HCT116 (cell line): ENCODE measurements at regions not wholly inside any gene's neighbourhood (a gene's known extent, or its start where the extent isn't known, plus 50 kb on each side); places are given as distances from the start of the nearest gene placed in this dataset.

Source experiments
- ATAC-seq: fragments of 200-7000 bp; cut with Tn5 transposase; 2 replicates; pipeline ENCODE4 v1.9.1; 2020; ENCODE audit warnings: mild to moderate bottlenecking, moderate library complexity
- BruUV-seq: library from RNA; stranded (reverse); fragments of 400-500 nt; replicated peaks from 2 replicates; lab custom pipeline; 2021; lab: Mats Ljungman, UMichigan
- CTCF ChIA-PET: fragments of 300-600 bp; sonication (Branson Sonifier 250); formaldehyde crosslinking; loops from one replicate; lab custom pipeline; 2021; ENCODE audit warnings: antibody characterized with exemption; lab: Charles Lee
- POLR2A ChIA-PET: fragments of 300-600, 350-600 bp; sonication (Branson Sonifier 250); formaldehyde crosslinking; loops from one replicate; lab custom pipeline; 2021; ENCODE audit warnings: antibody characterized with exemption; lab: Charles Lee
- RAD21 ChIA-PET, 2 experiments: fragments of 300-600 bp; sonication (Branson Sonifier 250); formaldehyde crosslinking; loops; one replicate each; lab custom pipeline; 2023; ENCODE audit warnings: low total read pairs in 2 of 2; ENCODE audit not compliant: uncharacterized antibody in 2 of 2, unreplicated experiment in 2 of 2, low non-redundant PET in 1 of 2; lab: Charles Lee
- DNase-seq: peaks from one replicate; pipeline ENCODE4 v3.0.0-alpha.2; 2010; ENCODE audit warnings: low read depth, low spot score
- H2AFZ ChIP-seq: fragments of 200-600 bp; shearing (Covaris generic), sonication (generic); 2 replicates; pipeline ENCODE4 v1.6.1; 2017; ENCODE audit warnings: low read depth, mixed run types, mixed read lengths, antibody characterized with exemption, low read length; ENCODE audit not compliant: poor library complexity, severe bottlenecking
- H3K27ac ChIP-seq: 2 replicates; pipeline ENCODE4 v1.5.1; 2012; ENCODE audit warnings: low read depth, low read length
- H3K27me3 ChIP-seq: fragments of 200-600 bp; sonication (generic); 2 replicates; pipeline ENCODE4 v1.6.1; 2016; ENCODE audit warnings: mixed run types, low read length, mixed read lengths; ENCODE audit not compliant: insufficient read depth
- H3K36me3 ChIP-seq, 2 experiments: fragments of 200-500 bp in 1 of 2; fragments of 200-600 bp in 1 of 2; sonication (Bioruptor generic) in 1 of 2; sonication (generic) in 1 of 2; 2 replicates each; pipeline versions ENCODE4 v1.5.1 to v1.6.1; 2014 to 2016; ENCODE audit warnings: low read length in 2 of 2, inconsistent platforms in 1 of 2, mixed read lengths in 1 of 2, mixed run types in 1 of 2; ENCODE audit not compliant: insufficient read depth in 2 of 2, control insufficient read depth in 1 of 2
- H3K4me1 ChIP-seq, 2 experiments: fragments of 200-600 bp in 1 of 2; sonication (generic) in 1 of 2; 2 replicates each; pipeline versions ENCODE4 v1.5.1 to v1.6.1; 2012 to 2017; ENCODE audit warnings: low read length in 2 of 2, inconsistent platforms in 1 of 2, mild to moderate bottlenecking in 1 of 2, mixed read lengths in 1 of 2, mixed run types in 1 of 2, moderate library complexity in 1 of 2; ENCODE audit not compliant: insufficient read depth in 2 of 2, control insufficient read depth in 1 of 2
- H3K4me2 ChIP-seq: fragments of 200-600 bp; sonication (generic); 2 replicates; pipeline ENCODE4 v1.6.1; 2017; ENCODE audit warnings: mixed run types, low read length, mixed read lengths
- H3K4me3 ChIP-seq, 2 experiments: fragments of 200-600 bp in 1 of 2; sonication (generic) in 1 of 2; replicated peaks in 1 of 2; 2 replicates each; pipeline ENCODE4 v1.5.1; 2011 to 2016; ENCODE audit warnings: low read length in 2 of 2, control low read depth in 1 of 2, low read depth in 1 of 2, mild to moderate bottlenecking in 1 of 2, mixed read lengths in 1 of 2, mixed run types in 1 of 2
- H3K79me2 ChIP-seq: fragments of 200-600 bp; sonication (generic); 2 replicates; pipeline ENCODE4 v1.6.1; 2017; ENCODE audit warnings: mild to moderate bottlenecking, mixed run types, low read length, moderate library complexity, mixed read lengths; ENCODE audit not compliant: insufficient read depth
- H3K9ac ChIP-seq: fragments of 200-600 bp; sonication (generic); 2 replicates; pipeline ENCODE4 v1.6.1; 2016; ENCODE audit warnings: low read length, mixed read lengths
- H3K9me2 ChIP-seq: fragments of 200-600 bp; sonication (generic), shearing (Covaris generic); 2 replicates; pipeline ENCODE4 v1.6.1; 2017; ENCODE audit warnings: mixed run types, mild to moderate bottlenecking, moderate library complexity; ENCODE audit not compliant: insufficient read depth
- H3K9me3 ChIP-seq, 2 experiments: fragments of 200-500 bp in 1 of 2; fragments of 200-600 bp in 1 of 2; sonication (Bioruptor generic) in 1 of 2; sonication (generic) in 1 of 2; 2 replicates each; pipeline ENCODE4 v1.6.1; 2014 to 2017; ENCODE audit warnings: low read length in 2 of 2, mixed read lengths in 2 of 2, inconsistent platforms in 1 of 2, low read depth in 1 of 2, mild to moderate bottlenecking in 1 of 2, mixed run types in 1 of 2, moderate library complexity in 1 of 2; ENCODE audit not compliant: control insufficient read depth in 1 of 2, insufficient read depth in 1 of 2
- H4K20me1 ChIP-seq: fragments of 200-600 bp; sonication (generic), shearing (Covaris generic); 2 replicates; pipeline ENCODE4 v1.6.1; 2017; ENCODE audit warnings: mixed run types, mild to moderate bottlenecking, moderate library complexity; ENCODE audit not compliant: insufficient read depth
- ATF3 ChIP-seq: IDR thresholded peaks from 2 replicates; pipeline ENCODE4 v1.6.1; 2012
- CEBPB ChIP-seq: IDR thresholded peaks from 2 replicates; pipeline ENCODE4 v1.6.1; 2012; ENCODE audit warnings: low read depth
- EGR1 ChIP-seq: IDR thresholded peaks from 2 replicates; pipeline ENCODE4 v1.6.1; 2012; ENCODE audit warnings: low read depth
- ELF1 ChIP-seq: IDR thresholded peaks from 2 replicates; pipeline ENCODE4 v1.6.1; 2012; ENCODE audit warnings: low read depth, borderline replicate concordance
- EZH2 ChIP-seq: fragments of 200-600 bp; sonication (generic); IDR thresholded peaks from 2 replicates; pipeline ENCODE4 v1.6.1; 2017; ENCODE audit warnings: antibody characterized with exemption, mixed run types
- EZH2phosphoT487 ChIP-seq: fragments of 200-600 bp; IDR thresholded peaks from 2 replicates; pipeline ENCODE4 v1.6.1; 2018; ENCODE audit warnings: antibody characterized with exemption, borderline replicate concordance
- FOSL1 ChIP-seq: IDR thresholded peaks from 2 replicates; pipeline ENCODE4 v1.6.1; 2012; ENCODE audit warnings: low read depth
- JUND ChIP-seq: IDR thresholded peaks from 2 replicates; pipeline ENCODE4 v1.6.1; 2012
- POLR2A ChIP-seq: IDR thresholded peaks from 2 replicates; pipeline ENCODE4 v1.7.0; 2011; ENCODE audit warnings: borderline replicate concordance; ENCODE audit not compliant: insufficient read depth, insufficient read length; ENCODE audit errors: extremely low read depth
- POLR2AphosphoS5 ChIP-seq: IDR thresholded peaks from 2 replicates; pipeline ENCODE4 v1.6.1; 2011; ENCODE audit warnings: mild to moderate bottlenecking, low read depth, low read length, moderate library complexity
- RAD21 ChIP-seq: IDR thresholded peaks from 2 replicates; pipeline ENCODE4 v1.6.1; 2012; ENCODE audit warnings: low read depth, mild to moderate bottlenecking
- REST ChIP-seq: IDR thresholded peaks from 2 replicates; pipeline ENCODE4 v1.6.1; 2012; ENCODE audit warnings: low read depth
- SRF ChIP-seq: IDR thresholded peaks from 2 replicates; pipeline ENCODE4 v1.6.1; 2012; ENCODE audit warnings: low read depth
- TCF7L2 ChIP-seq: IDR thresholded peaks from 2 replicates; pipeline ENCODE4 v1.7.0; 2011; ENCODE audit warnings: borderline replicate concordance, inconsistent platforms; ENCODE audit not compliant: insufficient read depth, insufficient read length; ENCODE audit errors: extremely low read depth
- YY1 ChIP-seq: IDR thresholded peaks from 2 replicates; pipeline ENCODE4 v1.6.1; 2011; ENCODE audit warnings: low read length, low read depth, moderate library complexity, mild to moderate bottlenecking; ENCODE audit not compliant: insufficient replicate concordance; ENCODE audit errors: extremely low read depth
- ZBTB33 ChIP-seq: IDR thresholded peaks from 2 replicates; pipeline ENCODE4 v1.6.1; 2011; ENCODE audit warnings: mild to moderate bottlenecking, low read length, moderate library complexity; ENCODE audit not compliant: insufficient replicate concordance; ENCODE audit errors: extremely low read depth
- ZFX ChIP-seq: fragments of 450-650 bp; IDR thresholded peaks from 2 replicates; pipeline ENCODE4 v1.6.1; 2017
- ZNF274 ChIP-seq: fragments of 200-500 bp; sonication (Bioruptor generic); IDR thresholded peaks from 2 replicates; pipeline ENCODE4 v1.6.1; 2014; ENCODE audit warnings: mild to moderate bottlenecking, low read depth, low read length, inconsistent platforms
- intact Hi-C: fragments of 100-400 bp; cut with micrococcal nuclease; formaldehyde crosslinking; loops from 2 replicates; pipeline ENCODE4 v1.10.0; 2022
- TF ChIP-seq, protein P1 (sequence below), 3 experiments: fragments of 200-600 bp in 1 of 3; sonication (generic) in 1 of 3; IDR thresholded peaks in 2 of 3; conservative IDR thresholded peaks in 1 of 3; 2 replicates each; pipeline ENCODE4 v1.5.1; 2012 to 2017; ENCODE audit warnings: low read depth in 2 of 3, low read length in 2 of 3, antibody characterized with exemption in 1 of 3, borderline replicate concordance in 1 of 3, control low read depth in 1 of 3, mild to moderate bottlenecking in 1 of 3, mixed read lengths in 1 of 3, mixed run types in 1 of 3, moderate library complexity in 1 of 3; ENCODE audit not compliant: insufficient read depth in 1 of 3

DNA sequence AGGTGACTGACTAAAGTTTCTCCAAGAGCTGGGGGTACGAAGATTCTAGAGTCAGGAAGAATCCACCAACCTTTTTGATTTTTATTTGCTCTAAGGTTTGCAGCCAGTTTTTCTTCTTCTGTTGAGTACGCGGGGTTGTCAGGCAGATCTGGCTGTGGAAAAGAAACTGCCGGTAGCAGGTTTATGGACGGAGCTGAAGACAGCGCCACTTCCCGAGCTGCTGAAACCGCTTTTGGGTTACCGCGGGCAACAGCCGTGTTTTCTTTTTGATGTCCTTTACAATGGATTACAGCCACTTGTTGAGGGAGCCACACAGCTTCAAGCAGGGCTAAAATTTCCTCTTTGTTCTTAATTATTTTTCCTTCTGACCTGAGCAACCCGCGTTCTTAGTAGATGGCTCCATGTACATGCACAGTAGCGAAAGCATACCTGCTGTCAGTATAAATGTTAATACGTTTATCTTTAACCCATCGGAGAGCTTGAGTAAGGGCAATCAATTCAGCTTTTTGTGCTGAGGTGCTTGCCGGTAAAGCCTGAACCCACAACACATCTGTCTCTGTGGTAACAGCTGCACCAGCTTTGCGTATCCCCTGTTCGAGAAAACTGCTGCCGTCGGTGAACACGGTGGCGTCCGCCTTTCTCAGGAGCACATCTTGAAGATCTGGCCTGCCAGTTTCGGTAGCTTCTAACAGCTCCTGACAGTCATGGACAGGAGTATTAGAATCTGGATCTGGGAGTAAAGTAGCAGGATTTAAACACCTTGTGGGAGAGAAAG is 674.3 kb downstream of the TMEM121 start:
- ChIA-PET RAD21 (no interaction called here), POLR2A (no interaction called here), CTCF (no interaction called here)
- DNase-seq: no peak
- H4K20me1 ChIP-seq: no peaks in the 10 kb centered on the region
- H3K36me3 ChIP-seq: no peaks in the 10 kb centered on the region
- H3K4me3 ChIP-seq: no peak overlapping the region
- H3K4me1 ChIP-seq: no peaks in the 10 kb centered on the region
- ATAC-seq: no peak
- H3K27me3 ChIP-seq: no peaks in the 10 kb centered on the region
- H2AFZ ChIP-seq: no peak overlapping the region
- H3K79me2 ChIP-seq: no peaks in the 10 kb centered on the region
- no peak overlapping the region for H3K9ac ChIP-seq
- no peaks in the 10 kb centered on the region for H3K9me2 ChIP-seq
- H3K9me3 ChIP-seq: no peaks in the 10 kb centered on the region; a peak in 1 of 4 replicates
- H3K27ac ChIP-seq: no peak overlapping the region
- no peak overlapping the region for H3K4me2 ChIP-seq
- no TSS peak for BruUV-seq
- intact Hi-C loops: no loop called here
- TF ChIP-seq TCF7L2 (no peak), POLR2A (no peak), ZFX (no peak), EZH2phosphoT487 (no peak), ZNF274 (no peak), EZH2 (no peak), REST (no peak), RAD21 (no peak), CEBPB (no peak), ZBTB33 (no peak), YY1 (no peak), ELF1 (no peak), SRF (no peak), FOSL1 (no peak), POLR2AphosphoS5 (no peak), EGR1 (no peak), ATF3 (no peak), JUND (no peak)
- TF ChIP-seq, protein P1, sequence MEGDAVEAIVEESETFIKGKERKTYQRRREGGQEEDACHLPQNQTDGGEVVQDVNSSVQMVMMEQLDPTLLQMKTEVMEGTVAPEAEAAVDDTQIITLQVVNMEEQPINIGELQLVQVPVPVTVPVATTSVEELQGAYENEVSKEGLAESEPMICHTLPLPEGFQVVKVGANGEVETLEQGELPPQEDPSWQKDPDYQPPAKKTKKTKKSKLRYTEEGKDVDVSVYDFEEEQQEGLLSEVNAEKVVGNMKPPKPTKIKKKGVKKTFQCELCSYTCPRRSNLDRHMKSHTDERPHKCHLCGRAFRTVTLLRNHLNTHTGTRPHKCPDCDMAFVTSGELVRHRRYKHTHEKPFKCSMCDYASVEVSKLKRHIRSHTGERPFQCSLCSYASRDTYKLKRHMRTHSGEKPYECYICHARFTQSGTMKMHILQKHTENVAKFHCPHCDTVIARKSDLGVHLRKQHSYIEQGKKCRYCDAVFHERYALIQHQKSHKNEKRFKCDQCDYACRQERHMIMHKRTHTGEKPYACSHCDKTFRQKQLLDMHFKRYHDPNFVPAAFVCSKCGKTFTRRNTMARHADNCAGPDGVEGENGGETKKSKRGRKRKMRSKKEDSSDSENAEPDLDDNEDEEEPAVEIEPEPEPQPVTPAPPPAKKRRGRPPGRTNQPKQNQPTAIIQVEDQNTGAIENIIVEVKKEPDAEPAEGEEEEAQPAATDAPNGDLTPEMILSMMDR (IDR thresholded peaks at IDR 0.05 in 2 of 3, conservative IDR thresholded peaks at IDR 0.05 in 1 of 3; ENCODE audit: borderline replicate concordance in 1 of 3, insufficient read depth in 1 of 3, low read depth in 2 of 3, low read length in 2 of 3): no peak
